Breast epithelium (tissue), 3 donors: ENCODE measurements at regions not wholly inside any gene's neighbourhood (a gene's known extent, or its start where the extent isn't known, plus 50 kb on each side); places are given as distances from the start of the nearest gene placed in this dataset.

Experiments
- CTCF ChIP-seq, 3 donors: fragments of 450-650 bp; IDR thresholded peaks; one replicate each; pipeline ENCODE4 v1.5.1; 2016 to 2017; ENCODE audit warnings: antibody characterized with exemption in 3 of 3, mild to moderate bottlenecking in 3 of 3, moderate library complexity in 3 of 3
- POLR2A ChIP-seq: fragments of 450-650 bp; IDR thresholded peaks from one replicate; pipeline ENCODE4 v1.6.1; 2016; ENCODE audit warnings: antibody characterized with exemption, mild to moderate bottlenecking, moderate library complexity

GRCh38 chr2:176468457-176469113, 199.3 kb downstream of the MTX2 start:
- TF ChIP-seq POLR2A (no peak), CTCF (IDR thresholded peaks at IDR 0.05) (no peak)
